ENCODE measurements at regions not wholly inside any gene's neighbourhood (a gene's known extent, or its start where the extent isn't known, plus 50 kb on each side); places are given as distances from the start of the nearest gene placed in this dataset.

DNA sequence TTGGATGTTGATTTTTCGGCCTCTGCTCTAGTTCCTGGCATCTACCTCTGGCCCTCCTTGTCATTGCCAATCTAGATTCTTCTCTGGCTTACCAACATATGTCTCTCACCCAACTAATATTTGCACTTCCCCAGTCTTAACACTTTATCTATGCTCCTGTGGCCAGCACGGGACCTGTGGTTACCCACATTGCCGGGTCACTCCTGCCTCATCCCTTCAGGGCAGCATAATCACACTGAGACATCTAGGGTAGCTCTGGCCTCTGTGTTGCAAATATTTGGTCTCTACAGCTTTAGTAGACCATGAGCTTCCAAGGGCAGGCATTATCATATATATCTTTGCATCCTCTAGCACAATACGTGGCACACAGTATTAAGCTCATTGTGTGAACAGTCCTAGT, 182.0 kb upstream of the ARHGAP20 start:
- H3K4me1 ChIP-seq, result no peaks in the 10 kb centered on the region
- H3K9me3 ChIP-seq, result no peaks in the 10 kb centered on the region
- TF ChIP-seq, protein P1, sequence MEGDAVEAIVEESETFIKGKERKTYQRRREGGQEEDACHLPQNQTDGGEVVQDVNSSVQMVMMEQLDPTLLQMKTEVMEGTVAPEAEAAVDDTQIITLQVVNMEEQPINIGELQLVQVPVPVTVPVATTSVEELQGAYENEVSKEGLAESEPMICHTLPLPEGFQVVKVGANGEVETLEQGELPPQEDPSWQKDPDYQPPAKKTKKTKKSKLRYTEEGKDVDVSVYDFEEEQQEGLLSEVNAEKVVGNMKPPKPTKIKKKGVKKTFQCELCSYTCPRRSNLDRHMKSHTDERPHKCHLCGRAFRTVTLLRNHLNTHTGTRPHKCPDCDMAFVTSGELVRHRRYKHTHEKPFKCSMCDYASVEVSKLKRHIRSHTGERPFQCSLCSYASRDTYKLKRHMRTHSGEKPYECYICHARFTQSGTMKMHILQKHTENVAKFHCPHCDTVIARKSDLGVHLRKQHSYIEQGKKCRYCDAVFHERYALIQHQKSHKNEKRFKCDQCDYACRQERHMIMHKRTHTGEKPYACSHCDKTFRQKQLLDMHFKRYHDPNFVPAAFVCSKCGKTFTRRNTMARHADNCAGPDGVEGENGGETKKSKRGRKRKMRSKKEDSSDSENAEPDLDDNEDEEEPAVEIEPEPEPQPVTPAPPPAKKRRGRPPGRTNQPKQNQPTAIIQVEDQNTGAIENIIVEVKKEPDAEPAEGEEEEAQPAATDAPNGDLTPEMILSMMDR (IDR thresholded peaks at IDR 0.05), result no peak
- DNase-seq (ENCODE audit: low spot score), result no peak
- H3K4me3 ChIP-seq, result no peak overlapping the region
- no peak overlapping the region for H3K27ac ChIP-seq
- no peaks in the 10 kb centered on the region for H3K36me3 ChIP-seq
- H3K27me3 ChIP-seq, result no peaks in the 10 kb centered on the region

DNA sequence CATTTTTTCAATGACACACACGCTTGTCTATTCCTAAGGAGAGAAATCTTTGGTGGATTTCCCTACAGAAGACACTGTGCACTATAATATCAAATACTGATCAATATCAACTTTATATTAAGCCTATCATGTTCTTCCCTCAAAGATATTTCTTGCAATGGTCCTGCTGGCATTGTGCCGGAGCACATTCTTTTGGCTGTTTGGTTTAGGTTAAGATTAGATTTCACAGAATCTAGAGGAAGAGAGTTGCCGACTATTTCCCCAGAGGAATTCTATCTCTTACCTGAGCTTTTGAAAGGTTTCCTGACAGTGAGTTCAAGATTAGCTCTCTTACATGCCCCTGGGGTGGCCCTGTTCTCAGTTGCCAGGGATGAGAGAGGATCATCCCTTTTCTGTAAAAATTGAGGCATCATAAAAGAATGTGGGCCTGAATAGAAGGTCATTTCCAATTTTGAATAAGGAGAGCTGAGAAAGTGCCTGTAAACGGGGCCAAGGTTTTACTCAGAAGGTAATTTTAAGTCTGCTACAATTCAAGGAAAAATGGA, 180.6 kb upstream of the ARHGAP20 start:
- DNase-seq (ENCODE audit: low spot score), result no peak
- Histone ChIP-seq H3K36me3 (no peaks in the 10 kb centered on the region), H3K27ac (no peak overlapping the region), H3K4me3 (no peak overlapping the region), H3K4me1 (no peaks in the 10 kb centered on the region), H3K27me3 (no peaks in the 10 kb centered on the region), H3K9me3 (no peaks in the 10 kb centered on the region)
- TF ChIP-seq, protein P1 (IDR thresholded peaks at IDR 0.05), result no peak

DNA sequence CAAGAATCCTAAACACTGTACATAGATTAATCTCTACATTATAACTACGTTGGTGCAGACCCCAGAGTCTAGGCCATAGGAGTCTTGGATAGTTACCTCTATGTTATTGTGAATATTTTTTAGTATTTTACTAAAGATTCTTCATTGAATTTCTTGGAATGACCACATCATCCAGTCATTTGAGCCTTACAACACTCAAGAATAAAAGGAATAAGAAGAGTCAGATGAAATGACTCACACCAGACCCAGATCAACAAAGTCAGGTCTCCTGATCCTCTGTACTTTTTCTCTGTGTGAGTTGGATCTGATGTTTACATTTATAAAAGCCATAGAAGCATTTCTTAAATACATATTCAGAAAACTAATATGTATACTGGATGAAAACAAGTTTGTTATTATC, 179.2 kb upstream of the ARHGAP20 start:
- Histone ChIP-seq H3K36me3 (no peaks in the 10 kb centered on the region), H3K4me3 (no peak overlapping the region), H3K4me1 (no peaks in the 10 kb centered on the region), H3K27me3 (no peaks in the 10 kb centered on the region), H3K27ac (no peak overlapping the region), H3K9me3 (no peaks in the 10 kb centered on the region)
- DNase-seq (ENCODE audit: low spot score), result no peak
- TF ChIP-seq, protein P1 (IDR thresholded peaks at IDR 0.05), result no peak

DNA sequence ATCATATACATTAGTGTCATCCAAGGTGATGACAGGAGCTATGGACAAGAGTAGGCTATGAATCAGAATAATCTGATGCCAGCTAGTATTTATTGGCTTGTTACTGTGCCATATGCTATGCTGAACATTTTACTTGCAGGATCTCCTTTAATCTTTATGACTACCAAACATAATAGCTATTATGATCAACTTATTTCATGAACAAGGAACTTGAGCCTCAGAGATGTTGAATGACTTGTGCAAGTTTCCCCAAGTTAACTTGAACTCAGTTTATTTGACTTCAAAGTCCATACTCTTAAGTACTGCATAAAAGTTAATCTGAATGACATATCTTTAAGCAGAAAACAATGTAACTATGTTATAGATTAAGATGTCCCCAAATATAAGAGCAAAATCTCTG, 178.8 kb upstream of the ARHGAP20 start:
- TF ChIP-seq, protein P1 (IDR thresholded peaks at IDR 0.05), result no peak
- no peak for DNase-seq (ENCODE audit: low spot score)
- Histone ChIP-seq H3K27ac (no peak overlapping the region), H3K9me3 (no peaks in the 10 kb centered on the region), H3K4me3 (no peak overlapping the region), H3K4me1 (no peaks in the 10 kb centered on the region), H3K27me3 (no peaks in the 10 kb centered on the region), H3K36me3 (no peaks in the 10 kb centered on the region)

DNA sequence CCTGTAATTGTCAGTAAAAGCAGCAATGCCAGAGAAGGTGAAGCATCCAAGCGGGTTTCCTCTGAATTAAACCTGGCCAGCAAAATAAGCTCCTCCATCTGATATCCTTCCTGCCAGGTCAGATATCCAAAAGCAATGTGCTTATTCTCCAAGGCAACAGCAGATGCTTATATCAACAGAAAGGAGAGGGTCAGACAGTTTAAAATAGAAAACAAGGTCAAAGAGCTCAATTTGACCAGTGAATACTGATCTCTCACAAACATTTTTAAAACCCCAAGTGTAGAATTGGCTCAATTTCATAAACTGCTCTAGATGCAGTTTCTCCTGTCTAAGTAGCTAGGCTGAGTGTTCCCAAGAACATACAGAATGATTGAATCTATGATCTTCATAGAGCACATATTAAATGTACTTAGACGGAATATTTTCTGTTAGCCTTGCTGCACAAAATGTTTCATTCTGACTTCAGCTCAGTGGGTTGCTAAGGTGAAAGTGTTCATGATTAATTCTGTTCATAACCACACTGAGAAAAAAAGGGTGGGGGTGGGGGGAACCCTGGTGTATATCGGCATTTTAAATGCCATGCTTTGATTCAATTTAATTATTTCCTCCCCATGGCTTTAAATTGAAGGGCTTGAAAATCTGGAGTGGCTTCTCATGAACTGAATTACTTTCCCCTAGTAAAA, 174.2 kb upstream of the ARHGAP20 start:
- Histone ChIP-seq H3K27me3 (no peaks in the 10 kb centered on the region), H3K9me3 (no peaks in the 10 kb centered on the region), H3K36me3 (no peaks in the 10 kb centered on the region), H3K4me3 (no peak overlapping the region), H3K4me1 (no peaks in the 10 kb centered on the region), H3K27ac (no peak overlapping the region)
- DNase-seq (ENCODE audit: low spot score), result no peak
- TF ChIP-seq, protein P1 (IDR thresholded peaks at IDR 0.05), result no peak

DNA sequence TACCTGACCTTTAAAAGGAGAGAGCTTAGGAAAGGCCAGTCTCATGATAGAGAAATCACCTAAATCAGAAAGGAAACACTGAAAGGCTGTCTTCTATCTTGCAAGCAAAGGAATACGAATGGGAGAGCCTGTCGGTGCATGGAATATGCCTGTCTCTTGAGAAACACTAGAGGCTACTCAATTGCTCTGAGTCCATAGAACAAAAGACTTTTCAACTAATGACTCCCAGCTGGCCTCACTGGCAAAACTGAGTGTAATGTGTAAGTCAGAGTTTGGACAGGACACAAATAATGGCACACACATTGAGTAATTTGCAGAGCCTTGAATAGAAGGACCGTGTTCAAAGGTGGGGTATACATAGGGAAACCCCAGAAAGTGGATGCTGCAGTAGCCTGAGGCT, 171.0 kb upstream of the ARHGAP20 start:
- no peaks in the 10 kb centered on the region for H3K36me3 ChIP-seq
- DNase-seq (ENCODE audit: low spot score), result no peak
- H3K27me3 ChIP-seq, result no peaks in the 10 kb centered on the region
- H3K4me3 ChIP-seq, result no peak overlapping the region
- H3K4me1 ChIP-seq, result no peaks in the 10 kb centered on the region
- TF ChIP-seq, protein P1 (IDR thresholded peaks at IDR 0.05), result no peak
- no peaks in the 10 kb centered on the region for H3K9me3 ChIP-seq
- no peak overlapping the region for H3K27ac ChIP-seq

Measured in right atrium auricular region (tissue), 2 donors.